Esophagus muscularis mucosa (tissue), 3 donors: ENCODE measurements at regions not wholly inside any gene's neighbourhood (a gene's known extent, or its start where the extent isn't known, plus 50 kb on each side); places are given as distances from the start of the nearest gene placed in this dataset.

Experiments
- CTCF ChIP-seq, 3 experiments: fragments of 200-600 bp in 2 of 3; fragments of 450-650 bp in 1 of 3; sonication (generic) in 2 of 3; IDR thresholded peaks; one replicate each; pipeline ENCODE4 v1.5.1; 2017 to 2019; ENCODE audit warnings: antibody characterized with exemption in 3 of 3, mild to moderate bottlenecking in 2 of 3, moderate library complexity in 1 of 3
- POLR2A ChIP-seq: fragments of 450-650 bp; IDR thresholded peaks from one replicate; pipeline ENCODE4 v1.6.1; 2017; ENCODE audit warnings: antibody characterized with exemption, moderate library complexity, mild to moderate bottlenecking, low read depth
- POLR2AphosphoS5 ChIP-seq, 2 donors: sonication (generic); formaldehyde crosslinking; IDR thresholded peaks; one replicate each; pipeline ENCODE4 v1.6.1; 2017; ENCODE audit warnings: antibody characterized with exemption in 2 of 2

DNA sequence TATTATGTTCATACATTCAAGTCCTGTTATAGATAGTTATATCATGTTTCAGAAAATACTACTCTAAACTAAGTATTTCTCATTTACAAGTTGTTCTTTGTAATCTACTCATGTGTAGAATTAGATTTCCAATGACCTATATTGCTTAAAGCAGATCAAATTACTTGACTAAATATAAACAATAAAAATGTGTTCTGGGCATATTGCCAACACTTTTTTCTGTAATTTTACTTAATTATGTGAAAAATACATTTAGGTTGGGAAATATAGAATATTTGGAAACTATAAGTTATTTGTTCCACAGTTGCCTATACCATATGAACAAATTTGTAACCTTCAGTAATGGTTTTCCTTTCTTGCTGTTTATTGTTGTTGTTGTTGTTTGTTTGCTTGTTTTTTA is 275.2 kb upstream of the PCDH9 start:
- TF ChIP-seq POLR2A (no peak), CTCF (IDR thresholded peaks at IDR 0.05) (no peak), POLR2AphosphoS5 (IDR thresholded peaks at IDR 0.05) (no peak)
